ENCODE measurements at regions not wholly inside any gene's neighbourhood (a gene's known extent, or its start where the extent isn't known, plus 50 kb on each side); places are given as distances from the start of the nearest gene placed in this dataset.
"Not testable (repeated sequence)": the region's sequence is repeated elsewhere in the genome, so short reads cannot be mapped to it uniquely, and the experiment has no call there.

- DNase-seq: no peak
Observed at GRCh38 chr3:5564278-5564666, 376.8 kb downstream of the EDEM1 start.

DNA sequence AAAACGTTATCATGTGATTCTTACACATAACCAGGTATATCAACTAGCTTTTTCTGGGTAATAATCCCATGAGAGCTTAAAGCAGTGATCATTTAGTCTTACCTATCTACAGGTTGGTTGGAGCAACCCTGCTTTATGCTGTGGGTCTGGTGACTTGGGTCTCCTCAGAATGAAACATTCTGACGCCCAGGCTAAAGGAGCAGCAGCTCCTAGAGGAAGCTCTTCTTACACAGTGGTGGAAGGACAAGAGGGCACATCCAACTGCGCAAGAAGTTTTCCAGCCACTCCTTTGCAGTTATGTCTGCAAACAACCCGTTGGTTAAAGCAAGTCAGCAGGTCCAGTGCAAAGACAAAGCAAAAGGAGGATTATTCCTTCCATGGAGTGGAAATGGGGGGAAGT lies 377.5 kb downstream of the EDEM1 start:
- DNase-seq: no peak

- no peak for DNase-seq
Observed at GRCh38 chr3:5567113-5567512, 379.6 kb downstream of the EDEM1 start.

DNA sequence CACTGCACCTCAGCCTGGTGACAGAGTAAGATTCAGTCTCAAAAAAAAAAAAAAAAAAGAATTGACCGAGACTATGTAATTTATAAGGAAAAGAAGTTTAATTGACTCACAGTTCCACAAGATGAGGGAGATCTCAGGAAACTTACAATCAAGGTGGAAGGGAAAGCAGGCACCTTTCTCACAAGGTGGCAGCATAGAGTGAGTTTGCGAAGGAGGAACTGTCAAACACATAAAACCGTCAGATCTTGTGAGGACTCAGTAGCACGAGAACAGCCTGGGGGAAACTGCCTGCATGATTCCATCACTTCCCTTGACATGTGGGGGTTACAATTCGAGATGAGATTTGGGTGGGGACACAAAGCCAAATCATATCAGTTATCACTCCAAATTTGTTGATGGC lies 380.9 kb downstream of the EDEM1 start:
- DNase-seq: no peak

DNA sequence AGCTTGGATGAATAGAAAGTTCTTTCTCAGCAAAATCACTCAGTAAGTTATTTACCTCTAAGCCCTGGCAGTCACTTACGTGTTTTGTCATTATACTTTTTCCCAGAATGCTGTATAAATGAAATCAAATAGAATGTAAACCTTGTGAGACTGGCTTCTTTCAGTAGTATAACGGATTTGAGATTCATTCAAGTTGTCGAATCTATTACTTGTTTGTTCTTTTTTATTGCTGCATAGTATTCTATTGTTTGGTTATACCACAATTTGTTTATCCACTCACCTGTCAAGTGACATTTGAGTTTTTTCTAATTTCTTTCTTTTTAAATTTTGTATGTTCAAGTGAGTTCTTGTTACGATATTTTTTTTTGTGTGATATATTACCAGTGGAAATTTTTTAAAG lies 381.6 kb downstream of the EDEM1 start:
- DNase-seq: no peak

DNA sequence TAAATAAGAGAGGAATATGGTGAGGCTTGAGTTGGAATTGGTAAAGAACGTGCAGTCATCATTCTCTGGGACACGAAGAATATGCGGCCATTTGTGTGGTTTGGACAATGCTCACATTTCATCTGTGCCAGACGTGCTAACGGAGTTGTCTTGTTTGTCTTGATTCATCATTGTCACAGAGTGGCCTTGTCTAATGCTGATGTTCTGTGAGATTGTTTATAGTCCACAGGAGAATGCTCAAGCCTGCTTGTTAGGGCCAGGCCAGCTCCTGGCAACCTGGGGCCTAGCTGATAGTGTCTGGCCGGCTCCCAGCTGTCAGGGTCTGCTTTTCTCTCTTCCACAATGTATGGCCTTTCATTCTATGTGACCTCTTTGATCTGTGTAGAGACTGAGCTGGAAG lies 384.7 kb downstream of the EDEM1 start:
- no peak for DNase-seq

DNA sequence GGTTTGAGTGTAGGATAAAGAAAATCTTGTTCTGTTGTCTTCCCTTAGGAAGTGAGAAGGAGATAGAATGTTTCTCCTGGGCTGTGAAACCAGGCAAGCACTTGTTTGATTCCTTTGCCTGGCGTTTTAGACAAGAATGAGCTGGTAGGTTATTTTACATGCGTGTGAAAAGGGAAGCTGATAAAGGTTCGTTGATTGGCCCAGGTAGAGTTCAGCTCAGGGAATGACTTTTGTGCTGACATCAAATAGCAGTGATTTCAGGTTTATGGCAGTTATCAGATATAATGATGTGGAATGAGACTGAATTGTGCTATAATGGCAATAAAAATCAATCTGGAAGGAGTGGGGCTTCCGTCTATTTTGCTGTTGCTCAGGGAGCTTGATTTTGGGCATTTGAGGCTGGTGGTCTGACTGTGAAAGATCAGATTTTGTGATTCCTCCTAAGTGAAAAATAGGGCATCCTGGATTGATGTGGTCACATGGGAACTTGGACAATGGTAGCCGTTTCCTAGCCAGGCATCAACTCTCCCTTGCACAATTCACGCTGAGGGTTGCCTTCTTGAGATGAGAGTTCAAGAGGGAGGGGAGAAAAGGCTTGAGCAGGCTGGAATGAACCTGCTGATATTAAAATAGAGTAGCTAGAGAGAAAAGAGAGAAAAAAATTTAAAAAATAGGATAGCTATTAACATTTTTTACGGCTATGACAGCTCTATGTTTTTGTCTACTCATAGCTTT lies 388.9 kb downstream of the EDEM1 start:
- DNase-seq: no peak

DNA sequence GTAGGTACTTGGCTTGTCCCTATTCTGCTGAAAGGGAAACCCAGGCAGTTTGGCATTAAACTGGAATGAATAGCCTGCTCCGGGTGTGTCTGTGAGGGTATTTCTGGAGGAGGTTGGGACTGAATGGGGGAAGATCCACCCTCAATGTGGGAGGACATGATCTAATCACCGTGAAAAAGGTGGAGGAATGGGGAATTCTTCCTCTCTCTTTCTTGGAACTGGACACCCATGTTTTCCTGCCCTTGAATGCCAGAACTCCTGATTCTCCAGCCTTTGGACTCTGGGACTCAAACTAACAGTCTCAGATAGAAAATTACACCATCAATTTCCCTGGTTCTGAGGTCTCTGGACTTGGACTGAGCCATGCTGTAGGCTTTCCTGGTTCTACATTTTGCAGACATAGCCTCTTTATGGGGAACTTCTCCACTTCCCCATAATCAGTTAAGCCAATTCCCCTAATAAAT lies 391.7 kb downstream of the EDEM1 start:
- DNase-seq: no peak

DNA sequence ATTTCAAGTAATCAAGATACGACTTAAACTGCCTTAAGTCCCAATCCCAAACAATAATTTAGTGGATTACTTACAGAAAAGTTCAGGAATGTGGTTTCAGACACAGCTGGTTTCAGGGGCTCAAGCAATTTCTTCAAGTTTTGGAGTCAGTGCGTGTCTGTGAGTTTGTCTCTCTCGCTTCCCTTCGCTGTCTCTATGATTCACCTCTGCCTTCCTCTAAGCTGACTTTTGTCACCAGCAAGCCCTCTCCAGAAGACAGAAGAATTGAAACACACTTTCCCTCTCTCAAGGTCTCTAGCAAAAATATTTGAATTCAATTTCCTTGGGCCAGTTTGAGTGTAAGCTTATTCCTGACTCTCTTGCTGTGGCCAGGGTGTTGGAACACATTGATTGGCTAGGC lies 392.4 kb downstream of the EDEM1 start:
- no peak for DNase-seq

GRCh38 chr3:5580826-5581225 lies 393.3 kb downstream of the EDEM1 start:
- no peak for DNase-seq

DNA sequence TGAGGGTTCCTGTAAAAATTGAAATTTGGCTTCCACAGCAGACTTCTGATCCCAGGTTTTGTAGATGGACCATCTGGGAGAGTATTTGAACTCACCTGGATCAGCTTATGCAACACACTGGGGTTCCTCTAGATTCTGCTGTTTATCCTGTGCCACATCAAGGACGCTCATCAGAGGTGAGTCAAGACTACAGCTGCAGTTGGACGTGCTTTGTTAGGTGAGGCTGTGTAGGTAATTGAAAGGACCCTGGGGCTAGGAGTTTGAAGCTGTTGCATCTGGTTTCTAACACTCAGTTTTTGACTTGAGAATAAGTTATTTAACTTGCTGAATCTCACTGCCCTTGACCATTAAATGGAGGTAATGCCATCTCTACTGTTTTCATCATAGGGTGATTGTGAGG lies 394.2 kb downstream of the EDEM1 start:
- DNase-seq: no peak

DNA sequence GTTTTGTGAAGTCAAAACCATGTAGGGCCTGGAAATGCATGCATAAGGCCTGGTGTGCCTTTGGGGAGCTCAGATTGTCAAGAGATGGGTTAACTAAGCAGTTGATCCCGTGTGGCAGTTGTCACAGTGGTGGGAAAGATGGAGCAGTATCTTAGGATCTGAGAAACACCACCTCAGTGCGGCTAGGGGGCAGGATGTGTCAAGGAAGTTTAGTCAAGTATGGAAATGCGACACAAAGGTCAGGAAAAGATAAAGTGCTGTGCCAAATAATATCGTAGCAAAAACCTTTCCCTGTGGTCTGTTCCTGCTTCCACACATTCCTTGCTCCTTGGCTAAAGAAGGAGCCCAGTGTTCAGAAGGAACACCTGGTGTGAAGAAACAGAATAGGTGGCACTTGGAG lies 396.4 kb downstream of the EDEM1 start:
- no peak for DNase-seq

- DNase-seq: no peak
Observed at GRCh38 chr3:5585085-5585484, 397.6 kb downstream of the EDEM1 start.

DNA sequence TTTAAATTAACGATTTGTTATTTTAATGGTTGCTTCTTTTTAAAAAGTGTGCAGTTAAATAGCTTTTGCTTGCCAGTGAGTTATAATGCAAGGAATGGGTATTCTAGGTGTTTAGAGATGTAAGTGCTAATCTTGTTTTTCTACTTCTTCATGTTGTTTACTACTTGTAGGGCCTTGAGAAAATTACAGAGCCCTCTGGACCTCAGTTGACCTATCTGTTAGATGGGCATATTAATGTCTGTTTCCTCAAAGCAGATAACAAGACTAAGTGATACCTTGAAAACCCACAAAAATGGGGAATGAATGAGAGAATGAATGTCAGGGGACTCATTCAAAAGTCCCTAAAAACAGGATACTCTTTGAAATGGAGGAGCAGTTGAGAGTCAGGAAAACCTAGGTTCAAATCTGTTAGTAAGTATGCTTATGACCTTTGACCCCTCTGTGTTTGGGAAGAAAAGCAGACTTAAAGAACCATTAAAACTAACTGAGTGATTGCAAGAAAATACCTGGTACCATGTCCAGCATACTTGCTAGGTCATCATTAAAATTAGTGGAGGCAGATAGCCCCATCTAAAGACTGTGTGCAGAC lies 419.5 kb downstream of the EDEM1 start:
- no peak for DNase-seq

DNA sequence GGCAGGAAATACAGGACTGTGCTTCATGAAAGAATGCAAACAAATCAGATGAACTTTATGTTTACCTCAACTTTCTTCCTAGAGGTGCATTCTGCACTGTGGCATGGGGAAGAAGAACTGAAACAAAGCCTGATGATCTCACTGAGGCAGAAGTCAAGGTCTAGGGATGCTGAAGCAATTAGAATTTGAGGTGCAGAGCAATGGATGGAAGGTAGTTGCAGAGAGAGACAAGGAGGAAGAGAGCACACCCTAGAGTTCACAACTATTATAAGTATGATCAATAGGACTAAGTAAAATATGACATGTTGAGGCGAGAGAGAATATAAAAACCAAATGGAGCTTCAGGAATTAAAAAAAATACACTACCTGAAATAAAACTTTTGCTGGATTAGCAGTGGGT lies 420.1 kb downstream of the EDEM1 start:
- DNase-seq: no peak

- not testable (repeated sequence) for DNase-seq
Observed at GRCh38 chr3:5608971-5609370, 421.5 kb downstream of the EDEM1 start.

- no peak for DNase-seq
Observed at GRCh38 chr3:5613599-5613998, 426.1 kb downstream of the EDEM1 start.

- DNase-seq: no peak
Observed at GRCh38 chr3:5616873-5617272, 429.4 kb downstream of the EDEM1 start.

DNA sequence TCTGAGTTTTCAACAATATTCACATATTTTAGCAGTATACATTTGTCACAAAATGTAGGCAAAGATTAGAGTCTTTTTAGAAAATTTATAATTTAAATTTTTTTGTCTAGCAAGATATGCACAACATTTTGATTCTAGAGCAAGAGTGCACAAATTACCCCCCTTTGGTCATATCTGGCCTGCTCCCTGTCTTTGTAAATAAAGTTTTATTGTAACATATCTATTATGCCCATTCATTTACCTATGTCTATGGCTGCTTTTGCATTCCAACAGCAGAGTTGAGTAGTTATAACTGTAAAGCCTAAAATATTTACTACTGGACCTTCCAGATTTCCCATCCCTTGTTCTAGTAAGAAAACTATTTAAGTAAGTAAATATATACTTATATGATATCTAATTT lies 430.7 kb downstream of the EDEM1 start:
- DNase-seq: no peak

DNA sequence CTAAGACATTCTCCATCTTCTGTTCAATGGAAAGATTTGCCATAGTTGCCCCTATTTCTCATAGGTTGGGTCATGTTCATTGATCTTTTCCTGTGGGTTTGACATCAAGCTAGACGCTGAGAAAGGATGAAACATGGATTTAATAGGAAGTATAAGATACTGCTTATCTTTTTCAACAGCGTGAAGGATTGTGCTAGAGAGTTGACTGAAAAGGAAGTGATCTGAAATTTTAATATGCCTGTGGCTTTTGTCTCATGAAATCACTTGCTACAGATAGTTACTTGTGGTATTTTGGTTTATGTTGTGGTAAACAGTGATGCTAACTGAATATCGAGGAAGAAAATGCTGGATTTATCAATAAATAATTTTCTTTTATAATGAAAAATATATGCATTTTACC lies 442.9 kb downstream of the EDEM1 start:
- DNase-seq: no peak

GRCh38 chr3:5633960-5634359 lies 446.5 kb downstream of the EDEM1 start:
- no peak for DNase-seq

GRCh38 chr3:5634411-5634810 lies 446.9 kb downstream of the EDEM1 start:
- no peak for DNase-seq

GRCh38 chr3:5635746-5636145 lies 448.2 kb downstream of the EDEM1 start:
- no peak for DNase-seq

DNA sequence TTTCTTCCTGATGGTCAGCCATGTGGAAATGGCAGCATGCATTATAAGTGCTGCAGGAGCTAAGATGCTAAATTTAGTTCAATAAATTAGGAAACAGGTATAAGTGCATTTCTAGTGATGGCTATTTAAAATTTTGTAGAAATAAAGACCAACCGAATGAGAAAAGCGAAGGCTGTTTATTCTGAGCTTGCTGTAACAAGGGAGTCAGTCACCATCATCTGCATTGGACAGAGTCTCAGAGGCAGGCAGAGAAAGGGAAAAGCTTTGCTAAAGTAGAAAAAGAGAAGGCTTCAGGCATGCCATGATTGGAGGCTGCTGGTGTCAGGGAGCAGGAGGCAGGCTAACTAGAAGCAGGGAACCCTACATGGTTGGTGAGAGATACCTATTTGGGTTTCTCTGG lies 451.0 kb downstream of the EDEM1 start:
- no peak for DNase-seq

Measured in NCI-H774 (cell line).